ENCODE measurements at regions not wholly inside any gene's neighbourhood (a gene's known extent, or its start where the extent isn't known, plus 50 kb on each side); places are given as distances from the start of the nearest gene placed in this dataset.

DNA sequence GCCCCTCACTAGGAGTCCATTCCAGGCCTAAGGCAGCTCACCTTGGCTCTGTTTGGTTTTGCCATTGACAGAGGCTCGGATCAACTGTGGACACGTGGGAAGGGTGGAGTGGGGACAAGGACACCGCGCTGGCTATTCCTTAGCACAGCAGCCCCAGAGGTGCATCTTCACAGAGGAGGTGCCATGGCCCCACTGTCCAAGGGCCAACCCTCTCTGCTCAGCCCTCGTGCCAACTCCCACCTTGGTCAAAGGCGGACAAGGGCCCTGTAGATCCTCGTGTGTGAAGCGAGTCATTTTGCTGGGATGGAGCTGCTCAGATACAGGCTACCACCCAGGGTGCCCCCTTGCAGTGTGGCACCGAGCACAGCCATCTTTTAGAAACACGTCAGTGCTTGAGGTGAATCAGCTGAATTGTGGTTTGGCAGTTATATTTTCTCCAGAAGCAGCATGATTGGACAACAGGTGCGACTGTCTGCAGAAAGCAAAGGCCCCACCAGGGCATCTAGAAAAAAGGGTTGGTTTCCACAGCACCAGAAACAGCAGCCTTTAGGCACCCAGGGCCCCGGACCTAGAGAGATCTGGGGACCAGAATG, 192.1 kb upstream of the GPR12 start:
- TF ChIP-seq POLR2AphosphoS5 (IDR thresholded peaks at IDR 0.05; ENCODE audit: low read depth, low read length) (no peak), TAF1 (IDR thresholded peaks at IDR 0.05; ENCODE audit: borderline replicate concordance, low read depth, low read length) (no peak), POLR2A (IDR thresholded peaks at IDR 0.05; ENCODE audit: low read depth, low read length) (no peak)

All from GM12892 (cell line).